K562 (cell line): ENCODE measurements at regions not wholly inside any gene's neighbourhood (a gene's known extent, or its start where the extent isn't known, plus 50 kb on each side); places are given as distances from the start of the nearest gene placed in this dataset.

Experiments used
- CAMTA2 ChIP-seq: fragments of 250-450 bp; sonication (Bioruptor Pico); conservative IDR thresholded peaks from 2 replicates; pipeline ENCODE4 v1.5.1; 2022
- CBX1 ChIP-seq: sonication (generic); IDR thresholded peaks from 2 replicates; pipeline ENCODE4 v1.6.1; 2016; ENCODE audit warnings: antibody characterized with exemption, low read depth, mild to moderate bottlenecking
- CCAR2 ChIP-seq: fragments of 200-400 bp; formaldehyde crosslinking; IDR thresholded peaks from 2 replicates; pipeline ENCODE4 v1.6.1; 2017; ENCODE audit warnings: mild to moderate bottlenecking, low read depth, low read length
- GABPA ChIP-seq: fragments of 200-800 bp; sonication (Bioruptor generic); conservative IDR thresholded peaks from 2 replicates; pipeline ENCODE4 v1.6.1; 2016; ENCODE audit warnings: low read depth, missing genetic modification characterization, missing compliant biosample characterization
- HMG20A ChIP-seq: fragments of 450-650 bp; formaldehyde crosslinking; conservative IDR thresholded peaks from 2 replicates; pipeline ENCODE4 v1.4.0; 2020; ENCODE audit warnings: mild to moderate bottlenecking, mixed read lengths
- KLF13 ChIP-seq: fragments of 450-650 bp; IDR thresholded peaks from 2 replicates; pipeline ENCODE4 v1.6.1; 2016; ENCODE audit warnings: missing genetic modification characterization, low read depth, mild to moderate bottlenecking, missing compliant biosample characterization, moderate library complexity, borderline replicate concordance
- MCM2 ChIP-seq: fragments of 450-650 bp; IDR thresholded peaks from 2 replicates; pipeline ENCODE4 v1.6.1; 2017; ENCODE audit warnings: low read depth, mild to moderate bottlenecking
- MEF2A ChIP-seq: IDR thresholded peaks from 2 replicates; pipeline ENCODE4 v1.6.1; 2011; ENCODE audit warnings: low read depth, mild to moderate bottlenecking, low read length, moderate library complexity; ENCODE audit not compliant: control insufficient read depth
- NFE2 ChIP-seq: IDR thresholded peaks from 2 replicates; pipeline ENCODE4 v1.6.1; 2014; ENCODE audit warnings: antibody characterized with exemption, low read depth
- NR1H2 ChIP-seq: sonication (generic); formaldehyde crosslinking; IDR thresholded peaks from 2 replicates; pipeline ENCODE4 v1.4.0; 2020; ENCODE audit warnings: mild to moderate bottlenecking, missing genetic modification reagents
- NRF1 ChIP-seq, 2 experiments: fragments of 450-650 bp; IDR thresholded peaks in 1 of 2; conservative IDR thresholded peaks in 1 of 2; 2 replicates each; pipeline ENCODE4 v1.6.1; 2014; ENCODE audit warnings: mild to moderate bottlenecking in 2 of 2
- RBFOX2 ChIP-seq: fragments of 200-400 bp; formaldehyde crosslinking; IDR thresholded peaks from 2 replicates; pipeline ENCODE4 v1.6.1; 2017; ENCODE audit warnings: low read depth, mild to moderate bottlenecking, low read length, moderate library complexity
- SMAD4 ChIP-seq: fragments of 250-450 bp; sonication (Bioruptor Pico); conservative IDR thresholded peaks from 2 replicates; pipeline ENCODE4 v1.8.0; 2021; ENCODE audit warnings: inconsistent platforms, mild to moderate bottlenecking, moderate library complexity
- TAF15 ChIP-seq: fragments of 200-400 bp; formaldehyde crosslinking; IDR thresholded peaks from 2 replicates; pipeline ENCODE4 v1.6.1; 2017; ENCODE audit warnings: mild to moderate bottlenecking, low read depth, low read length, moderate library complexity
- THRAP3 ChIP-seq: fragments of 450-650 bp; IDR thresholded peaks from 2 replicates; pipeline ENCODE4 v1.6.1; 2016; ENCODE audit warnings: mild to moderate bottlenecking, inconsistent platforms, borderline replicate concordance
- XRCC3 ChIP-seq: fragments of 450-650 bp; IDR thresholded peaks from 2 replicates; pipeline ENCODE4 v1.6.1; 2017; ENCODE audit warnings: mild to moderate bottlenecking, moderate library complexity
- ZEB2 ChIP-seq: fragments of 450-650 bp; IDR thresholded peaks from 2 replicates; pipeline ENCODE4 v1.6.1; 2016
- ZNF282 ChIP-seq: sonication (generic); formaldehyde crosslinking; IDR thresholded peaks from 2 replicates; pipeline ENCODE4 v1.8.1; 2023; ENCODE audit warnings: missing genetic modification reagents
- TF ChIP-seq, protein P1 (sequence below): fragments of 450-650 bp; IDR thresholded peaks from 2 replicates; pipeline ENCODE4 v1.7.1; 2018; ENCODE audit warnings: mild to moderate bottlenecking, low read depth; ENCODE audit not compliant: partially characterized antibody
- TF ChIP-seq, protein P2 (sequence below): fragments of 250-450 bp; sonication (Bioruptor Pico); IDR thresholded peaks from 2 replicates; pipeline ENCODE4 v1.4.0; 2020; ENCODE audit warnings: mild to moderate bottlenecking, moderate library complexity
- TF ChIP-seq, protein P3 (sequence below): sonication (generic); formaldehyde crosslinking; IDR thresholded peaks from 2 replicates; pipeline ENCODE4 v1.8.0; 2022; ENCODE audit warnings: mild to moderate bottlenecking, missing genetic modification reagents
- TF ChIP-seq, protein P4 (sequence below): fragments of 250-450 bp; sonication (Bioruptor Pico); IDR thresholded peaks from 2 replicates; pipeline ENCODE4 v1.5.0; 2021
- TF ChIP-seq, protein P5 (sequence below): IDR thresholded peaks from 3 replicates; pipeline ENCODE4 v1.6.1; 2011; ENCODE audit warnings: borderline replicate concordance, mild to moderate bottlenecking; ENCODE audit not compliant: insufficient read length, insufficient read depth

DNA sequence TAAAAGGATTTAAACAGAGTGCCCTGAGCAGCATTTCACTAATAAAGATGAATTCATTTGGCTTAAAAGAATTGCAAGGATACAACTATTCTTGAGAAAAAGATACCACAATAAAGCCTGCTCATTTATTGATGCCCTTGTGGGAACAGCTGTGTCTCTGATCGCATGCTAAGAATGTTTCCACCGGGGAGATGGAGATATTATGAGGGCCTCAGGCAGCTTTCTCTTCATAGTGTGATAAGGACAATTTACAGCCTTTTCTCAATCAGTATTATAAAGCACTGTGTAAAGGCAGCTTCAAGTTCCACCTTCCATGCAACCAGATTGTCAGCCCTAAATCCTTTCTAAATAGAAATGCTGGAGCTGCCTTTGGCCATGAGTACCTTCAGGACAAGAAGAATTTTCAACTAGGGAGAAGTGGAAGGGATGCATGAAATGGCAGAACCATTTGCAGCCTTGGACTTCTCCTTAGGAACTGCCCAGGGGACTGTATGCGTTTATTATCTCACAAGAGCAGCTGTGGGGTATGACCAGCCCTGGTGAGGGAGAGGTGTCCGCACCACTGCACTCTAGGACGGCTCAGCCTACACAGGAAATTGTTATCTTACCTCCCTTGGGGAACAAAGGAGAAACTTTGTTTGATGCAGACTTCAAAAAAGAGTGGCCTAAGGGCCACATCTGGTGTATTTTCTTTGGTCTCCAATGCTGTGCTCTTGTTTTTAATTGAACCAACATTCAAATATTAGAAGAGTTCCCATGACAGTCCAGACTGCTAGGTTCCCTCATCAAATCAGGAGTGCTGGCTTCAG lies 116.9 kb upstream of the PCGF5 start (continued):
- TF ChIP-seq, protein P1, sequence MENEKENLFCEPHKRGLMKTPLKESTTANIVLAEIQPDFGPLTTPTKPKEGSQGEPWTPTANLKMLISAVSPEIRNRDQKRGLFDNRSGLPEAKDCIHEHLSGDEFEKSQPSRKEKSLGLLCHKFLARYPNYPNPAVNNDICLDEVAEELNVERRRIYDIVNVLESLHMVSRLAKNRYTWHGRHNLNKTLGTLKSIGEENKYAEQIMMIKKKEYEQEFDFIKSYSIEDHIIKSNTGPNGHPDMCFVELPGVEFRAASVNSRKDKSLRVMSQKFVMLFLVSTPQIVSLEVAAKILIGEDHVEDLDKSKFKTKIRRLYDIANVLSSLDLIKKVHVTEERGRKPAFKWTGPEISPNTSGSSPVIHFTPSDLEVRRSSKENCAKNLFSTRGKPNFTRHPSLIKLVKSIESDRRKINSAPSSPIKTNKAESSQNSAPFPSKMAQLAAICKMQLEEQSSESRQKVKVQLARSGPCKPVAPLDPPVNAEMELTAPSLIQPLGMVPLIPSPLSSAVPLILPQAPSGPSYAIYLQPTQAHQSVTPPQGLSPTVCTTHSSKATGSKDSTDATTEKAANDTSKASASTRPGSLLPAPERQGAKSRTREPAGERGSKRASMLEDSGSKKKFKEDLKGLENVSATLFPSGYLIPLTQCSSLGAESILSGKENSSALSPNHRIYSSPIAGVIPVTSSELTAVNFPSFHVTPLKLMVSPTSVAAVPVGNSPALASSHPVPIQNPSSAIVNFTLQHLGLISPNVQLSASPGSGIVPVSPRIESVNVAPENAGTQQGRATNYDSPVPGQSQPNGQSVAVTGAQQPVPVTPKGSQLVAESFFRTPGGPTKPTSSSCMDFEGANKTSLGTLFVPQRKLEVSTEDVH, result no peak
- no peak for TF ChIP-seq CCAR2
- TF ChIP-seq GABPA, result 0 out of 2 replicates have a peak, but pooled peaks have one; percentile 26
- peak; percentile 60; the same call in 1 of the 2 replicates for TF ChIP-seq SMAD4 (CRISPR knock-in tag)
- TF ChIP-seq RBFOX2, result no peak
- no peak for TF ChIP-seq HMG20A (CRISPR knock-in tag)
- no peak for TF ChIP-seq MEF2A
- TF ChIP-seq XRCC3, result no peak
- TF ChIP-seq CAMTA2 (CRISPR knock-in tag), result no peak
- no peak; the same call in 1 of the 2 replicates for TF ChIP-seq ZEB2
- TF ChIP-seq TAF15, result no peak
- no peak for TF ChIP-seq NR1H2 (CRISPR knock-in tag)
- TF ChIP-seq NFE2, result peak; percentile 49; the same call in 1 of the 2 replicates
- no peak for TF ChIP-seq ZNF282 (CRISPR knock-in tag)
- TF ChIP-seq, protein P2, sequence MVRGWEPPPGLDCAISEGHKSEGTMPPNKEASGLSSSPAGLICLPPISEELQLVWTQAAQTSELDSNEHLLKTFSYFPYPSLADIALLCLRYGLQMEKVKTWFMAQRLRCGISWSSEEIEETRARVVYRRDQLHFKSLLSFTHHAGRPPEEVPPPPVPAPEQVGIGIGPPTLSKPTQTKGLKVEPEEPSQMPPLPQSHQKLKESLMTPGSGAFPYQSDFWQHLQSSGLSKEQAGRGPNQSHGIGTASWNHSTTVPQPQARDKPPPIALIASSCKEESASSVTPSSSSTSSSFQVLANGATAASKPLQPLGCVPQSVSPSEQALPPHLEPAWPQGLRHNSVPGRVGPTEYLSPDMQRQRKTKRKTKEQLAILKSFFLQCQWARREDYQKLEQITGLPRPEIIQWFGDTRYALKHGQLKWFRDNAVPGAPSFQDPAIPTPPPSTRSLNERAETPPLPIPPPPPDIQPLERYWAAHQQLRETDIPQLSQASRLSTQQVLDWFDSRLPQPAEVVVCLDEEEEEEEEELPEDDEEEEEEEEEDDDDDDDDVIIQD (CRISPR knock-in tag), result no peak
- TF ChIP-seq KLF13 (tag), result no peak
- TF ChIP-seq THRAP3, result no peak
- TF ChIP-seq, protein P3, sequence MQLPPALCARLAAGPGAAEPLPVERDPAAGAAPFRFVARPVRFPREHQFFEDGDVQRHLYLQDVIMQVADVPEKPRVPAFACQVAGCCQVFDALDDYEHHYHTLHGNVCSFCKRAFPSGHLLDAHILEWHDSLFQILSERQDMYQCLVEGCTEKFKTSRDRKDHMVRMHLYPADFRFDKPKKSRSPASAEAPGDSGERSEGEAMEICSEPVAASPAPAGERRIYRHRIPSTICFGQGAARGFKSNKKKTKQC (CRISPR knock-in tag), result no peak
- TF ChIP-seq, protein P4, sequence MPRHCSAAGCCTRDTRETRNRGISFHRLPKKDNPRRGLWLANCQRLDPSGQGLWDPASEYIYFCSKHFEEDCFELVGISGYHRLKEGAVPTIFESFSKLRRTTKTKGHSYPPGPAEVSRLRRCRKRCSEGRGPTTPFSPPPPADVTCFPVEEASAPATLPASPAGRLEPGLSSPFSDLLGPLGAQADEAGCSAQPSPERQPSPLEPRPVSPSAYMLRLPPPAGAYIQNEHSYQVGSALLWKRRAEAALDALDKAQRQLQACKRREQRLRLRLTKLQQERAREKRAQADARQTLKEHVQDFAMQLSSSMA, result no peak
- TF ChIP-seq, protein P5, sequence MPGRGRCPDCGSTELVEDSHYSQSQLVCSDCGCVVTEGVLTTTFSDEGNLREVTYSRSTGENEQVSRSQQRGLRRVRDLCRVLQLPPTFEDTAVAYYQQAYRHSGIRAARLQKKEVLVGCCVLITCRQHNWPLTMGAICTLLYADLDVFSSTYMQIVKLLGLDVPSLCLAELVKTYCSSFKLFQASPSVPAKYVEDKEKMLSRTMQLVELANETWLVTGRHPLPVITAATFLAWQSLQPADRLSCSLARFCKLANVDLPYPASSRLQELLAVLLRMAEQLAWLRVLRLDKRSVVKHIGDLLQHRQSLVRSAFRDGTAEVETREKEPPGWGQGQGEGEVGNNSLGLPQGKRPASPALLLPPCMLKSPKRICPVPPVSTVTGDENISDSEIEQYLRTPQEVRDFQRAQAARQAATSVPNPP, result no peak
- TF ChIP-seq MCM2, result no peak
- TF ChIP-seq CBX1, result no peak
- TF ChIP-seq NRF1 (conservative IDR thresholded peaks at IDR 0.05 in 1 of 2, IDR thresholded peaks at IDR 0.05 in 1 of 2), result peak; percentile 33 to 42; a peak in 2 of 4 replicates
